ENCODE measurements at regions not wholly inside any gene's neighbourhood (a gene's known extent, or its start where the extent isn't known, plus 50 kb on each side); places are given as distances from the start of the nearest gene placed in this dataset.

DNA sequence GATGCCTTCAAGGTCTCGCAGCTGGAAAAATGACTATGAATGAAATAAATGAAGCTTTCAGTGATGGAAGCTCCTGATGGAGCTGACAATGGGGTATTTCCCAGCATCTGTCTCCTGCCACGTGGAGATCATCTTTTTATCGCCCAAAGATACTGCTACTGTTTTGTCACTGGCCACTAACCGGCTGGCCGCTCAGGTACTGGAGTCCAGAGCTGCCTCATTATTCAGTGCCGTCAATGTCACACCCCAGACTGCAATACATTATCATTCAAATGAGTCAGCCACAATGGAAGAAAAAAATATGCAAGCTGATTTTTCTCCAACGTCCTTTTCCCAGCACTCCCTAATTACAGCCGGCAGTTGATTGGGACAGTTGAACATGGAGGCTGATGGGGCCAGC is 280.4 kb downstream of the ZSWIM6 start:
- Histone ChIP-seq H3K27ac (ENCODE audit: low read length) (no peak overlapping the region), H3K27me3 (ENCODE audit: control insufficient read depth, insufficient read depth, low read length) (no peaks in the 10 kb centered on the region), H3K9me3 (ENCODE audit: control insufficient read depth, insufficient read depth, low read length) (no peaks in the 10 kb centered on the region), H3K4me3 (ENCODE audit: low read length) (no peak overlapping the region), H3K4me1 (ENCODE audit: control insufficient read depth, insufficient read depth, low read length) (no peaks in the 10 kb centered on the region), H3K36me3 (ENCODE audit: control insufficient read depth, insufficient read depth, low read length) (no peaks in the 10 kb centered on the region)
- DNase-seq (no peak), ATAC-seq (no peak)
- TF ChIP-seq, protein P1, sequence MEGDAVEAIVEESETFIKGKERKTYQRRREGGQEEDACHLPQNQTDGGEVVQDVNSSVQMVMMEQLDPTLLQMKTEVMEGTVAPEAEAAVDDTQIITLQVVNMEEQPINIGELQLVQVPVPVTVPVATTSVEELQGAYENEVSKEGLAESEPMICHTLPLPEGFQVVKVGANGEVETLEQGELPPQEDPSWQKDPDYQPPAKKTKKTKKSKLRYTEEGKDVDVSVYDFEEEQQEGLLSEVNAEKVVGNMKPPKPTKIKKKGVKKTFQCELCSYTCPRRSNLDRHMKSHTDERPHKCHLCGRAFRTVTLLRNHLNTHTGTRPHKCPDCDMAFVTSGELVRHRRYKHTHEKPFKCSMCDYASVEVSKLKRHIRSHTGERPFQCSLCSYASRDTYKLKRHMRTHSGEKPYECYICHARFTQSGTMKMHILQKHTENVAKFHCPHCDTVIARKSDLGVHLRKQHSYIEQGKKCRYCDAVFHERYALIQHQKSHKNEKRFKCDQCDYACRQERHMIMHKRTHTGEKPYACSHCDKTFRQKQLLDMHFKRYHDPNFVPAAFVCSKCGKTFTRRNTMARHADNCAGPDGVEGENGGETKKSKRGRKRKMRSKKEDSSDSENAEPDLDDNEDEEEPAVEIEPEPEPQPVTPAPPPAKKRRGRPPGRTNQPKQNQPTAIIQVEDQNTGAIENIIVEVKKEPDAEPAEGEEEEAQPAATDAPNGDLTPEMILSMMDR (IDR thresholded peaks at IDR 0.05) = no peak
- H3K9me3 Mint-ChIP-seq = no peaks in the 10 kb centered on the region
- H3K36me3 Mint-ChIP-seq = no peaks in the 10 kb centered on the region
- no peak overlapping the region for H3K27ac Mint-ChIP-seq
- peaks cover 14 to 33% of the 10 kb centered on the region in 2 donors for H3K27me3 Mint-ChIP-seq (ENCODE audit: low read depth in 2 of 2)
- intact Hi-C loops (cut with micrococcal nuclease) = no loop called here
- no peaks in the 10 kb centered on the region for H3K4me1 Mint-ChIP-seq
- H3K4me3 Mint-ChIP-seq = no peak overlapping the region
- WGBS (ENCODE audit: insufficient coverage) = 93% methylated on average over 8 of the region's 8 CpGs

GRCh38 chr5:61613679-61614078 is 281.6 kb downstream of the ZSWIM6 start:
- Histone ChIP-seq H3K36me3 (ENCODE audit: control insufficient read depth, insufficient read depth, low read length) (no peaks in the 10 kb centered on the region), H3K27ac (ENCODE audit: low read length) (no peak overlapping the region), H3K4me3 (ENCODE audit: low read length) (no peak overlapping the region), H3K9me3 (ENCODE audit: control insufficient read depth, insufficient read depth, low read length) (no peaks in the 10 kb centered on the region), H3K27me3 (ENCODE audit: control insufficient read depth, insufficient read depth, low read length) (no peaks in the 10 kb centered on the region), H3K4me1 (ENCODE audit: control insufficient read depth, insufficient read depth, low read length) (no peaks in the 10 kb centered on the region)
- 92% methylated on average over 6 of the region's 6 CpGs for WGBS (ENCODE audit: insufficient coverage)
- TF ChIP-seq, protein P1 (IDR thresholded peaks at IDR 0.05) = no peak
- H3K9me3 Mint-ChIP-seq = no peaks in the 10 kb centered on the region
- DNase-seq (no peak), ATAC-seq (no peak)
- H3K27ac Mint-ChIP-seq = no peak overlapping the region
- H3K4me3 Mint-ChIP-seq = no peak overlapping the region
- intact Hi-C loops (cut with micrococcal nuclease) = no loop called here
- peaks cover 17 to 46% of the 10 kb centered on the region in 2 donors for H3K27me3 Mint-ChIP-seq (ENCODE audit: low read depth in 2 of 2)
- no peaks in the 10 kb centered on the region for H3K36me3 Mint-ChIP-seq
- no peaks in the 10 kb centered on the region for H3K4me1 Mint-ChIP-seq

GRCh38 chr5:61614606-61615005 is 282.5 kb downstream of the ZSWIM6 start:
- ATAC-seq (no peak), DNase-seq (no peak)
- WGBS (ENCODE audit: insufficient coverage) = 96% methylated on average over 1 of the region's 3 CpGs
- no peak overlapping the region for H3K4me3 ChIP-seq (ENCODE audit: low read length)
- H3K27me3 ChIP-seq (ENCODE audit: control insufficient read depth, insufficient read depth, low read length) = no peaks in the 10 kb centered on the region
- H3K4me1 ChIP-seq (ENCODE audit: control insufficient read depth, insufficient read depth, low read length) = no peaks in the 10 kb centered on the region
- no peak overlapping the region for H3K27ac ChIP-seq (ENCODE audit: low read length)
- Mint-ChIP-seq H3K27ac (no peak overlapping the region), H3K9me3 (no peaks in the 10 kb centered on the region), H3K4me1 (no peaks in the 10 kb centered on the region), H3K36me3 (no peaks in the 10 kb centered on the region), H3K4me3 (no peak overlapping the region), H3K27me3 (ENCODE audit: low read depth in 2 of 2) (peaks cover 18 to 54% of the 10 kb centered on the region in 2 donors)
- H3K9me3 ChIP-seq (ENCODE audit: control insufficient read depth, insufficient read depth, low read length) = no peaks in the 10 kb centered on the region
- intact Hi-C loops (cut with micrococcal nuclease) = no loop called here
- no peaks in the 10 kb centered on the region for H3K36me3 ChIP-seq (ENCODE audit: control insufficient read depth, insufficient read depth, low read length)
- TF ChIP-seq, protein P1 (IDR thresholded peaks at IDR 0.05) = no peak

DNA sequence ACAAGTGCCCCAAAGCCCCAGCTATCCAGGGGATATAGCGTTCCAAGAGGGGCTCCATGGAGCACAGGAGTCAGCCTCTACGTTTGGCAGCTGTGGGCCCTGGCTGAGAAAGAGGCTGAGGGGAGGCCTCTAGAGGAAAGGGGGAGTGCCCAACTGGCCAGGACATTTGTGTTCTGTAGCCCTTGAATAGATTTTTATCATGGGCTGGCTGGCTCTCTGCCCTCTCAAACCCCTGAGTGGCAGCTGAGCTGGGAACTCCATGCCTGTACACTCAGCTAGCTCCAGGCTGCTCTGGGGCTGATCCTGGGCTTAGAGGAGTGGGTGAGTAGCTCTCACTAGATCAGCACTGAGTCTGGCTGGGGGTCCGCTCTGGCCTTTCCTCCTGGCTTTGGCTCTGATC is 285.0 kb downstream of the ZSWIM6 start:
- no peaks in the 10 kb centered on the region for H3K36me3 Mint-ChIP-seq
- TF ChIP-seq, protein P1 (IDR thresholded peaks at IDR 0.05) = no peak
- H3K27me3 Mint-ChIP-seq (ENCODE audit: low read depth in 2 of 2) = peaks cover 17 to 51% of the 10 kb centered on the region in 2 donors
- intact Hi-C loops (cut with micrococcal nuclease) = no loop called here
- no peaks in the 10 kb centered on the region for H3K36me3 ChIP-seq (ENCODE audit: control insufficient read depth, insufficient read depth, low read length)
- no peaks in the 10 kb centered on the region for H3K27me3 ChIP-seq (ENCODE audit: control insufficient read depth, insufficient read depth, low read length)
- no peaks in the 10 kb centered on the region for H3K9me3 ChIP-seq (ENCODE audit: control insufficient read depth, insufficient read depth, low read length)
- no peak overlapping the region for H3K4me3 ChIP-seq (ENCODE audit: low read length)
- no peak overlapping the region for H3K4me3 Mint-ChIP-seq
- no peak overlapping the region for H3K27ac ChIP-seq (ENCODE audit: low read length)
- H3K27ac Mint-ChIP-seq = no peak overlapping the region
- WGBS (ENCODE audit: insufficient coverage) = 92% methylated on average over 3 of the region's 3 CpGs
- no peaks in the 10 kb centered on the region for H3K4me1 ChIP-seq (ENCODE audit: control insufficient read depth, insufficient read depth, low read length)
- ATAC-seq (no peak), DNase-seq (no peak)
- no peaks in the 10 kb centered on the region for H3K9me3 Mint-ChIP-seq
- no peaks in the 10 kb centered on the region for H3K4me1 Mint-ChIP-seq

All from natural killer cell (primary cell).